IPS-NIHi7 (cell line): ENCODE measurements at regions not wholly inside any gene's neighbourhood (a gene's known extent, or its start where the extent isn't known, plus 50 kb on each side); places are given as distances from the start of the nearest gene placed in this dataset.
A peak's percentile ranks its signal among the peaks of the same experiment; 100 is the strongest.
"Not testable (repeated sequence)": the region's sequence is repeated elsewhere in the genome, so short reads cannot be mapped to it uniquely, and the experiment has no call there.

Experiments used
- DNase-seq: peaks from one replicate; pipeline ENCODE4 v3.0.0; 2012; ENCODE audit warnings: mixed read lengths; ENCODE audit errors: extremely low spot score

- DNase-seq, result no peak
Observed at GRCh38 chr21:34219334-34220060, 144.3 kb upstream of the KCNE2 start.

- no peak for DNase-seq
Observed at GRCh38 chr21:34220556-34221195, 143.1 kb upstream of the KCNE2 start.

GRCh38 chr21:34221331-34222030, 142.3 kb upstream of the KCNE2 start:
- no peak for DNase-seq

GRCh38 chr21:34222031-34222335, 141.8 kb upstream of the KCNE2 start:
- no peak for DNase-seq

GRCh38 chr21:34223376-34223775, 140.4 kb upstream of the KCNE2 start:
- DNase-seq, result no peak

- DNase-seq, result no peak
Observed at GRCh38 chr21:34227386-34227852, 136.4 kb upstream of the KCNE2 start.

GRCh38 chr21:34228792-34229191, 135.0 kb upstream of the KCNE2 start:
- DNase-seq, result no peak

- no peak for DNase-seq
Observed at GRCh38 chr21:34229353-34229752, 134.5 kb upstream of the KCNE2 start.

GRCh38 chr21:34233741-34234140, 130.1 kb upstream of the KCNE2 start:
- DNase-seq, result not testable (repeated sequence)

- no peak for DNase-seq
Observed at GRCh38 chr21:34235514-34235913, 128.3 kb upstream of the KCNE2 start.

- DNase-seq, result no peak
Observed at GRCh38 chr21:34242973-34243372, 120.8 kb upstream of the KCNE2 start.

- DNase-seq, result peak; percentile 76
Observed at GRCh38 chr21:34243562-34243961, 120.2 kb upstream of the KCNE2 start.

GRCh38 chr21:34252751-34253150, 111.1 kb upstream of the KCNE2 start:
- DNase-seq, result no peak

GRCh38 chr21:34255073-34255472, 108.7 kb upstream of the KCNE2 start:
- DNase-seq, result no peak

- DNase-seq, result no peak
Observed at GRCh38 chr21:34260277-34261008, 103.4 kb upstream of the KCNE2 start.

- DNase-seq, result no peak
Observed at GRCh38 chr21:34261841-34262468, 101.9 kb upstream of the KCNE2 start.

- no peak for DNase-seq
Observed at GRCh38 chr21:34262469-34262845, 101.3 kb upstream of the KCNE2 start.

GRCh38 chr21:34263629-34264028, 100.2 kb upstream of the KCNE2 start:
- DNase-seq, result no peak

- DNase-seq, result no peak
Observed at GRCh38 chr21:34266351-34266750, 97.5 kb upstream of the KCNE2 start.

- DNase-seq, result no peak
Observed at GRCh38 chr21:34268493-34268892, 95.3 kb upstream of the KCNE2 start.

- no peak for DNase-seq
Observed at GRCh38 chr21:34270411-34270810, 93.4 kb upstream of the KCNE2 start.
